SH-SY5Y (cell line): ENCODE measurements at regions not wholly inside any gene's neighbourhood (a gene's known extent, or its start where the extent isn't known, plus 50 kb on each side); places are given as distances from the start of the nearest gene placed in this dataset.

Source experiments
- GATA2 ChIP-seq: IDR thresholded peaks from 2 replicates; pipeline ENCODE4 v1.6.1; 2011; ENCODE audit warnings: mild to moderate bottlenecking, low read depth, low read length
- GATA3 ChIP-seq: IDR thresholded peaks from 2 replicates; pipeline ENCODE4 v1.6.1; 2011; ENCODE audit warnings: low read depth, mild to moderate bottlenecking, low read length, moderate library complexity

DNA sequence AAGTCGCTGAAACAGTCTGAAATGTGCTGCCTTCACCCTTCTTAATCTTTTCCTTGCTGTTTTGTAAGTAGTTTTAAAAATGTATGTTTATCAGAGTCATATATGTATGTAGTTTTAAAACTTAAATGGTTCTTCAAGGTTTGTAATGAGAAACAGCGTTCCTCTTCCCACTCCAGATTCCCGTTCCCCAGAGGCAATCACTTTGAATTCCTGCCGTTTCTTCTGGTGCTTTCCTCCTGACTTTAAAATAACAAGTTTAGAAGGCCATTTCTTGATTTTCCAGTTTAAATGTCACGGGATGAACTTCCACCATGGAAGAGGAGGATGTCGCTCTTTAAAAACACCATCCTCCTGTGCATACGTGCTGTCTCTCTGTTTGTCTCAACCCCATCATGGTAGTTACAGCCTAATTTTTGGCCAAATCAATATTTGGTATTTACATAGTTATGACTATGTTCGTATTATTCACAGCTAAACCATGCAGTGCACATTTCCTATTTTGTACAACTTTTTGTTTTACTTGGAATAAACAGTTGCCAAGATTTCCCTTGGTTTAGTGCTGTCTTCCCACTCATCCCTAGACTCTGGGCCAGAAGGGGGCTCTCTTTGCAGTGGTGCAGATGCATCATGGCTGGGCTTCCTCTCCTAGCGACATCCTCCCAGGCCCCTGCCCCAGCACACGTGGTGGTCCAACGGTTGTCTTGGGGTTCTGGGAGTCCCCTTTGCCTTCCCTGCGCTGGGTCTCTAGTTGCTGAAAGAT is 151.4 kb downstream of the PTPN20 start:
- no peak for TF ChIP-seq GATA2
- no peak for TF ChIP-seq GATA3
